ENCODE measurements at regions not wholly inside any gene's neighbourhood (a gene's known extent, or its start where the extent isn't known, plus 50 kb on each side); places are given as distances from the start of the nearest gene placed in this dataset.
"Not testable (repeated sequence)": the region's sequence is repeated elsewhere in the genome, so short reads cannot be mapped to it uniquely, and the experiment has no call there.

GRCh38 chr3:16069149-16069922 lies 105.1 kb upstream of the GALNT15 start:
- Histone ChIP-seq H3K4me3 (no peak overlapping the region), H3K27ac (no peak overlapping the region), H3K9ac (ENCODE audit: insufficient read length) (no peak overlapping the region), H3K36me3 (ENCODE audit: insufficient read depth, low read length) (no peaks in the 10 kb centered on the region), H3K9me3 (ENCODE audit: low read depth, low read length) (no peaks in the 10 kb centered on the region)
- DNase-seq (ENCODE audit: low read depth, low spot score) = no peak
- TF ChIP-seq FOXP2 (optimal IDR thresholded peaks at IDR 0.05; ENCODE audit: control extremely low read depth, extremely low read length, insufficient read depth) (no peak), EZH2 (IDR thresholded peaks at IDR 0.05) (no peak), POLR2AphosphoS5 (IDR thresholded peaks at IDR 0.05; ENCODE audit: borderline replicate concordance, low read depth, low read length) (no peak)

- H3K36me3 ChIP-seq (ENCODE audit: insufficient read depth, low read length) = no peaks in the 10 kb centered on the region
- no peak overlapping the region for H3K27ac ChIP-seq
- DNase-seq (ENCODE audit: low read depth, low spot score) = no peak
- no peak for TF ChIP-seq POLR2AphosphoS5 (IDR thresholded peaks at IDR 0.05; ENCODE audit: borderline replicate concordance, low read depth, low read length)
- no peak for TF ChIP-seq EZH2 (IDR thresholded peaks at IDR 0.05)
- no peak for TF ChIP-seq FOXP2 (optimal IDR thresholded peaks at IDR 0.05; ENCODE audit: control extremely low read depth, extremely low read length, insufficient read depth)
- H3K4me3 ChIP-seq = no peak overlapping the region
- no peak overlapping the region for H3K9ac ChIP-seq (ENCODE audit: insufficient read length)
- H3K9me3 ChIP-seq (ENCODE audit: low read depth, low read length) = no peaks in the 10 kb centered on the region
These were observed 103.8 kb upstream of the GALNT15 start for GRCh38 chr3:16070707-16071106.

- no peak for DNase-seq (ENCODE audit: low read depth, low spot score)
- no peak overlapping the region for H3K4me3 ChIP-seq
- H3K27ac ChIP-seq = no peak overlapping the region
- H3K9me3 ChIP-seq (ENCODE audit: low read depth, low read length) = no peaks in the 10 kb centered on the region
- H3K36me3 ChIP-seq (ENCODE audit: insufficient read depth, low read length) = no peaks in the 10 kb centered on the region
- no peak for TF ChIP-seq EZH2 (IDR thresholded peaks at IDR 0.05)
- no peak for TF ChIP-seq FOXP2 (optimal IDR thresholded peaks at IDR 0.05; ENCODE audit: control extremely low read depth, extremely low read length, insufficient read depth)
- no peak for TF ChIP-seq POLR2AphosphoS5 (IDR thresholded peaks at IDR 0.05; ENCODE audit: borderline replicate concordance, low read depth, low read length)
- H3K9ac ChIP-seq (ENCODE audit: insufficient read length) = no peak overlapping the region
These were observed 103.3 kb upstream of the GALNT15 start for GRCh38 chr3:16071206-16071605.

- H3K9me3 ChIP-seq (ENCODE audit: low read depth, low read length) = no peaks in the 10 kb centered on the region
- no peak overlapping the region for H3K27ac ChIP-seq
- TF ChIP-seq FOXP2 (optimal IDR thresholded peaks at IDR 0.05; ENCODE audit: control extremely low read depth, extremely low read length, insufficient read depth) (no peak), EZH2 (IDR thresholded peaks at IDR 0.05) (no peak), POLR2AphosphoS5 (IDR thresholded peaks at IDR 0.05; ENCODE audit: borderline replicate concordance, low read depth, low read length) (no peak)
- no peak for DNase-seq (ENCODE audit: low read depth, low spot score)
- H3K9ac ChIP-seq (ENCODE audit: insufficient read length) = no peak overlapping the region
- no peaks in the 10 kb centered on the region for H3K36me3 ChIP-seq (ENCODE audit: insufficient read depth, low read length)
- H3K4me3 ChIP-seq = no peak overlapping the region
These were observed 101.9 kb upstream of the GALNT15 start for GRCh38 chr3:16072420-16073110.

GRCh38 chr3:16073203-16073602 lies 101.3 kb upstream of the GALNT15 start:
- Histone ChIP-seq H3K9me3 (ENCODE audit: low read depth, low read length) (no peaks in the 10 kb centered on the region), H3K36me3 (ENCODE audit: insufficient read depth, low read length) (no peaks in the 10 kb centered on the region), H3K27ac (no peak overlapping the region), H3K4me3 (no peak overlapping the region), H3K9ac (ENCODE audit: insufficient read length) (no peak overlapping the region)
- no peak for TF ChIP-seq EZH2 (IDR thresholded peaks at IDR 0.05)
- TF ChIP-seq POLR2AphosphoS5 (IDR thresholded peaks at IDR 0.05; ENCODE audit: borderline replicate concordance, low read depth, low read length) = no peak
- TF ChIP-seq FOXP2 (optimal IDR thresholded peaks at IDR 0.05; ENCODE audit: control extremely low read depth, extremely low read length, insufficient read depth) = no peak
- DNase-seq (ENCODE audit: low read depth, low spot score) = no peak

GRCh38 chr3:16073990-16074671 lies 100.3 kb upstream of the GALNT15 start:
- not testable (repeated sequence) for H3K9me3 ChIP-seq (ENCODE audit: low read depth, low read length); H3K27ac ChIP-seq; H3K36me3 ChIP-seq (ENCODE audit: insufficient read depth, low read length); DNase-seq (ENCODE audit: low read depth, low spot score); H3K4me3 ChIP-seq; H3K9ac ChIP-seq (ENCODE audit: insufficient read length)

- no peak overlapping the region for H3K27ac ChIP-seq
- no peak for DNase-seq (ENCODE audit: low read depth, low spot score)
- no peak overlapping the region for H3K4me3 ChIP-seq
- H3K9me3 ChIP-seq (ENCODE audit: low read depth, low read length) = no peaks in the 10 kb centered on the region
- no peak overlapping the region for H3K9ac ChIP-seq (ENCODE audit: insufficient read length)
- H3K36me3 ChIP-seq (ENCODE audit: insufficient read depth, low read length) = no peaks in the 10 kb centered on the region
- no peak for TF ChIP-seq POLR2AphosphoS5 (IDR thresholded peaks at IDR 0.05; ENCODE audit: borderline replicate concordance, low read depth, low read length)
- no peak for TF ChIP-seq FOXP2 (optimal IDR thresholded peaks at IDR 0.05; ENCODE audit: control extremely low read depth, extremely low read length, insufficient read depth)
- TF ChIP-seq EZH2 (IDR thresholded peaks at IDR 0.05) = no peak
These were observed 98.8 kb upstream of the GALNT15 start for GRCh38 chr3:16075647-16076046.

- no peak overlapping the region for H3K4me3 ChIP-seq
- no peaks in the 10 kb centered on the region for H3K36me3 ChIP-seq (ENCODE audit: insufficient read depth, low read length)
- H3K9me3 ChIP-seq (ENCODE audit: low read depth, low read length) = no peaks in the 10 kb centered on the region
- no peak for TF ChIP-seq EZH2 (IDR thresholded peaks at IDR 0.05)
- no peak for TF ChIP-seq FOXP2 (optimal IDR thresholded peaks at IDR 0.05; ENCODE audit: control extremely low read depth, extremely low read length, insufficient read depth)
- no peak for TF ChIP-seq POLR2AphosphoS5 (IDR thresholded peaks at IDR 0.05; ENCODE audit: borderline replicate concordance, low read depth, low read length)
- no peak overlapping the region for H3K9ac ChIP-seq (ENCODE audit: insufficient read length)
- no peak for DNase-seq (ENCODE audit: low read depth, low spot score)
- H3K27ac ChIP-seq = no peak overlapping the region
These were observed 97.9 kb upstream of the GALNT15 start for GRCh38 chr3:16076564-16076963.

GRCh38 chr3:16077146-16077545 lies 97.3 kb upstream of the GALNT15 start:
- H3K9ac ChIP-seq (ENCODE audit: insufficient read length); H3K9me3 ChIP-seq (ENCODE audit: low read depth, low read length); H3K4me3 ChIP-seq; DNase-seq (ENCODE audit: low read depth, low spot score); H3K36me3 ChIP-seq (ENCODE audit: insufficient read depth, low read length); H3K27ac ChIP-seq: not testable (repeated sequence)

- H3K9me3 ChIP-seq (ENCODE audit: low read depth, low read length); H3K9ac ChIP-seq (ENCODE audit: insufficient read length); DNase-seq (ENCODE audit: low read depth, low spot score); H3K36me3 ChIP-seq (ENCODE audit: insufficient read depth, low read length); H3K27ac ChIP-seq; H3K4me3 ChIP-seq: not testable (repeated sequence)
These were observed 96.8 kb upstream of the GALNT15 start for GRCh38 chr3:16077681-16078080.

Data from SK-N-MC (cell line).